NB4 (cell line): ENCODE measurements at regions not wholly inside any gene's neighbourhood (a gene's known extent, or its start where the extent isn't known, plus 50 kb on each side); places are given as distances from the start of the nearest gene placed in this dataset.

Source experiments
- DNase-seq: peaks from one replicate; pipeline ENCODE4 v3.0.0; 2010; ENCODE audit warnings: low read depth
- H3K4me3 ChIP-seq: one replicate; pipeline ENCODE4 v1.5.1; 2011; ENCODE audit warnings: mild to moderate bottlenecking, low read depth, low read length, moderate library complexity
- MYC ChIP-seq: IDR thresholded peaks from 2 replicates; pipeline ENCODE4 v1.6.1; 2011; ENCODE audit warnings: low read depth, low read length
- POLR2A ChIP-seq: IDR thresholded peaks from 2 replicates; pipeline ENCODE4 v1.6.1; 2011; ENCODE audit warnings: mild to moderate bottlenecking; ENCODE audit not compliant: insufficient read length; ENCODE audit errors: extremely low read depth
- TF ChIP-seq, protein P1 (sequence below): IDR thresholded peaks from one replicate; pipeline ENCODE4 v1.5.1; 2012; ENCODE audit warnings: low read depth, low read length
- TF ChIP-seq, protein P2 (sequence below): IDR thresholded peaks from 2 replicates; pipeline ENCODE4 v1.6.1; 2011; ENCODE audit warnings: low read depth, low read length

DNA sequence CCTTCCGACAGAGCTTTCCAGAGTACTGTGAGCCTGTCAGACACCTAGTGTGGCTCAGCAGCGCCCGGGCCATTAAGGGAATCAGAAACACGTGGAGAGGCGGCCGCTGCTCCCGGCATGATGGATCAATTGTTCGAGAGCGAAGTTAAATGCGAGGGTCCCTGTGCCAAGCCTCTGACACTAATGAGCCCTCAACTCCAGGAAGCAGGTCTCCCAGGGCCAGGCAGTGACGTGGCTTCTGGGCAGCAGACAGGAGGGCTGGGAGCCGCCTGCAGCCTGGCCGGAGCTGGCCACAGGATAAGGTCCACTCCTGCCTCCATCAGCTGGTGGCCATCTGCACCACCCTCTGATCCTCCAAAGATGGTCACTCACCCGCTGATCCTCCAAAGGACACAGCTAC is 67.5 kb upstream of the CLDN14 start:
- TF ChIP-seq POLR2A (no peak), MYC (no peak)
- TF ChIP-seq, protein P1, sequence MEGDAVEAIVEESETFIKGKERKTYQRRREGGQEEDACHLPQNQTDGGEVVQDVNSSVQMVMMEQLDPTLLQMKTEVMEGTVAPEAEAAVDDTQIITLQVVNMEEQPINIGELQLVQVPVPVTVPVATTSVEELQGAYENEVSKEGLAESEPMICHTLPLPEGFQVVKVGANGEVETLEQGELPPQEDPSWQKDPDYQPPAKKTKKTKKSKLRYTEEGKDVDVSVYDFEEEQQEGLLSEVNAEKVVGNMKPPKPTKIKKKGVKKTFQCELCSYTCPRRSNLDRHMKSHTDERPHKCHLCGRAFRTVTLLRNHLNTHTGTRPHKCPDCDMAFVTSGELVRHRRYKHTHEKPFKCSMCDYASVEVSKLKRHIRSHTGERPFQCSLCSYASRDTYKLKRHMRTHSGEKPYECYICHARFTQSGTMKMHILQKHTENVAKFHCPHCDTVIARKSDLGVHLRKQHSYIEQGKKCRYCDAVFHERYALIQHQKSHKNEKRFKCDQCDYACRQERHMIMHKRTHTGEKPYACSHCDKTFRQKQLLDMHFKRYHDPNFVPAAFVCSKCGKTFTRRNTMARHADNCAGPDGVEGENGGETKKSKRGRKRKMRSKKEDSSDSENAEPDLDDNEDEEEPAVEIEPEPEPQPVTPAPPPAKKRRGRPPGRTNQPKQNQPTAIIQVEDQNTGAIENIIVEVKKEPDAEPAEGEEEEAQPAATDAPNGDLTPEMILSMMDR, result no peak
- TF ChIP-seq, protein P2, sequence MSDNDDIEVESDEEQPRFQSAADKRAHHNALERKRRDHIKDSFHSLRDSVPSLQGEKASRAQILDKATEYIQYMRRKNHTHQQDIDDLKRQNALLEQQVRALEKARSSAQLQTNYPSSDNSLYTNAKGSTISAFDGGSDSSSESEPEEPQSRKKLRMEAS, result no peak
- H3K4me3 ChIP-seq, result no peak overlapping the region
- no peak for DNase-seq

DNA sequence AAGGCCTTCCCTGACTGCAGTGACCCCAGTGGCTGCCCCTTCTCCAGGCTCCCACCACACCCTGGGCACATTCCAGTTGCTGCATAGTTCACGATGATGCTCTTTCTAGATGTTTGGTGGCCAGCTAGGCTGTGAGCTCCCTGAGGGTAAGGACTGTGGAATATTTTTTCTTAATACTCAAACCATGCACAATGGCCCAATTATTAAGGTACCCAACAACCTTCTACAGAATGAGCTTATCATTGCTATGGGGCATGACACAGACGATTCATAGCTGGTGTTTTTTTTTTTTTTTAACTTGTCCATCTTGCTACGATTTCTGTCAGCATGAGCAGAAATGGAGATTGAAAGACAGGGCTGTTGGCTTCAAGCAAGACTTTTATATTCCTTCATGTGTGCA is 68.9 kb upstream of the CLDN14 start:
- no peak for DNase-seq
- TF ChIP-seq, protein P2, result no peak
- TF ChIP-seq, protein P1, result no peak
- TF ChIP-seq POLR2A, result no peak
- H3K4me3 ChIP-seq, result no peak overlapping the region

DNA sequence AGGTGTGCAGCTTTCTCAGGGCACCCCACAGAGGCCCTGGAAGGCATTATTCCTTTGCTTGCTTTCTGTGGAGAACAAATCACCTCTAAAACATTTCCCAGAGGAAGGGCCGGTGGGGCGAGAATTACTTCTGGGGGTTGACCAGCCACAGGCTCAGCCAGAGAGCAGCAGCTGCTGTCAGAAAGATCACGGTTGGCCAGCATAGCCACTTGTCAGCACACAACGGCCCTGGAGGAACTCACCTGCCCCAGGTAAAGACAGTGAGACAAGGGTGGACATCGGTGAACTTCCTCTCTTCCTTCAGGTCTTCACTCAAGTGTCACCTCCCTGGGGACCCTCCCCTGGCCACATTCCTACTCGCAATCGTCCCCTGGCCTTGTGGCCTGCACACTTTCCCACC is 69.5 kb upstream of the CLDN14 start:
- TF ChIP-seq POLR2A (no peak), MYC (no peak)
- TF ChIP-seq, protein P1, result no peak
- TF ChIP-seq, protein P2, result no peak
- no peak for DNase-seq

DNA sequence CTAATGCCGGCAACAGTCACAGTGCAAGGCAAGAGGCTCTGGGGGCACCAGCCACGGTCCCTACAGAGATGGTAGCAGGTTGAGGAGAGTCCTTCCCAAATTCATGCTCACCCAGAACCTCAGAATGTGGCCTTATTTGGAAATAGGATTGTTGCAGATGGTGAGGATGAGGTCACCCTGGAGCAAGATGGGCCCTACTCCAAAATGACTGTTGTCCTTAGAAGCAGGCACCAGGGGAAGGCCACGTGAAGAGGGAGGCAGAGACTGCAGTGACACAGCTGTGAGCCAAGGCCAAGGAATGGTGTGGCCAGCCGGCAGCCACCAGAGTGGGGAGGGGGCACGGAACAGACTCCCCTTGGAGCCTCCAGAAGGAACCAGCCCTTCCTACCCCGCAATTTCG is 70.8 kb upstream of the CLDN14 start:
- no peak for TF ChIP-seq MYC
- no peak for TF ChIP-seq POLR2A
- TF ChIP-seq, protein P1, result no peak
- TF ChIP-seq, protein P2, result no peak
- H3K4me3 ChIP-seq, result no peak overlapping the region

More for the DNA sequence above, 69.5 kb upstream of the CLDN14 start:
- H3K4me3 ChIP-seq, result no peak overlapping the region

DNA sequence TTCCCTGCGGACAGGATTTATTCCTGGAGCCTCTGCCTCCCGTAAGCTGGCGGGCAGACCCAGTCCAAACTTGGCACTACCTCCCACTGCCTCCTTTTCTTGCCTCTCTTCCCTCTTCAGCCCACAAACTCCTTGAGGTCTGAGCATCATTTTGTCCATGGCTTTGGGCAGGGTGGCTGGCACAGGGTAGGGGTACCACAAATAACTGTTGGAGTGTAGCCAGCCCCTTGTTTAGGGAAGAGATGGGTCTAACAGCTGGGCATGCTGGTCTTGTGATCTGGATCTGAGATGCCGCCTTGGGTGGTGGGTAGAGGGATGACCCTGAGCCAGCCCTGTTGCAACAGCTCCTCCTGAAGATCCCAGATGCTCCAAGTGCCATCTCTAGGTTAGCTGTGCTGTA is 71.4 kb upstream of the CLDN14 start:
- no peak overlapping the region for H3K4me3 ChIP-seq
- no peak for DNase-seq
- TF ChIP-seq, protein P2, result no peak
- TF ChIP-seq MYC (no peak), POLR2A (no peak)
- TF ChIP-seq, protein P1, result no peak

More for the DNA sequence above, 70.8 kb upstream of the CLDN14 start:
- no peak for DNase-seq
